IPS-20b (cell line): ENCODE measurements at regions not wholly inside any gene's neighbourhood (a gene's known extent, or its start where the extent isn't known, plus 50 kb on each side); places are given as distances from the start of the nearest gene placed in this dataset.

Source experiments
- H3K27ac ChIP-seq: one replicate; pipeline ENCODE4 v1.5.1; 2013; ENCODE audit warnings: low read length
- H3K27me3 ChIP-seq: 2 replicates; pipeline ENCODE4 v1.6.1; 2013; ENCODE audit warnings: mild to moderate bottlenecking, low read length, inconsistent platforms; ENCODE audit not compliant: insufficient read depth
- H3K36me3 ChIP-seq: 2 replicates; pipeline ENCODE4 v1.6.1; 2013; ENCODE audit warnings: low read depth, mild to moderate bottlenecking, inconsistent platforms, low read length, moderate library complexity; ENCODE audit not compliant: insufficient read depth
- H3K4me1 ChIP-seq: 2 replicates; pipeline ENCODE4 v1.6.1; 2013; ENCODE audit warnings: mild to moderate bottlenecking, control low read depth, inconsistent platforms, low read length, moderate library complexity; ENCODE audit not compliant: insufficient read depth
- H3K4me3 ChIP-seq: 2 replicates; pipeline ENCODE4 v1.5.1; 2013; ENCODE audit warnings: mild to moderate bottlenecking, low read length, inconsistent platforms
- H3K9ac ChIP-seq: 2 replicates; pipeline ENCODE4 v1.6.1; 2013; ENCODE audit warnings: low read depth, mild to moderate bottlenecking, inconsistent platforms, low read length, moderate library complexity
- H3K9me3 ChIP-seq: 2 replicates; pipeline ENCODE4 v1.6.1; 2013; ENCODE audit warnings: mild to moderate bottlenecking, low read depth, low read length, inconsistent platforms; ENCODE audit not compliant: insufficient read depth

DNA sequence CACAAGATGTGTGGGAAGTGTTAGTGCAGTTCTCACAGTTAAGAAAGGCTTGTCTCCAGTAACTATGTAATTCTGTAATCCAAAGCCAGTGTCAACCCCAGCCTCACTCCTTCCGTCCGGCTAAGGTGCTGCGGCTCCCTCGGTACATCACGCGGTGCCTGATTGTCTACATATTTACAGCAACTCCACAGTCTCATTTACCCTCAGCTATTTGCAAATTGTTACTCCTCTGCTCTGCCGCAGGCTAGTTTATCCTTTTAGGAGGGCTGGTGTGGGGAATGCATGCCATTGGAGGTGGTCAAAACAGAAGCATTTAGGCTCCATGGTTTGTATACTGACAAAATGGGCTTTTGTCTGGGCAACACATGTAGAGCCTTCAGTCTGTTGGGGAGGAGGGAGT, 358.3 kb downstream of the METTL15 start:
- H3K9me3 ChIP-seq = no peaks in the 10 kb centered on the region
- no peak overlapping the region for H3K27ac ChIP-seq
- no peak overlapping the region for H3K9ac ChIP-seq
- no peak overlapping the region for H3K4me3 ChIP-seq
- H3K4me1 ChIP-seq = no peaks in the 10 kb centered on the region
- H3K36me3 ChIP-seq = no peaks in the 10 kb centered on the region
- H3K27me3 ChIP-seq = no peaks in the 10 kb centered on the region

DNA sequence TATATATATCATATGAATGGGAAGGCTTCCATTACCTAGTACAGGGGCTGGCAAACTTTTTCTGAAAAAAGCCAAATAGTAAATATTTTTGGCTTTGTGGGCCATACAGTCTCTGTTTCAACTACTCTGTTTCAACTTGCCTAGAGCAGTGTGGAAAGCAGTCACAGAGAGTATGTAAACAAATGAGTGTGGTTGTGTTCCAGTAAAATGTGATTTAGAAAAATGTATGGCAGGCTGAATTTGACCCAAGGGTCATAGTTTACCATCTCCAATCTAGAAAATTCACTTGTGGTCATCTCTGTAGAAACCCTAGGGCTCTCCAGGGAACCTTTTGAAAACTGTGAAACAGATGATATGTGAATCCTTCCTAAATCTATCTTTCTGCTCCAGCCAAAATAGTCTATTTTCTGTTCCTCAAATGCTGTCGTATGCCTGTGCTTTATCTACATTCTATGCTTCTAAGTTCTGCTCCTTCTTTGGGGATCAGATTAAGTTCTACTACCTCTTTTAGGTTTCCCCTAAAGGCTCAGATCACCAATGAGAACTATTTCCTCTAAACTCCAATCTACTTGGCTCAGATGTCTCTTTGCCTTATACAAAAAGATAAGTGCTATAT, 356.2 kb downstream of the METTL15 start:
- no peaks in the 10 kb centered on the region for H3K27me3 ChIP-seq
- H3K9ac ChIP-seq = no peak overlapping the region
- H3K36me3 ChIP-seq = no peaks in the 10 kb centered on the region
- H3K27ac ChIP-seq = no peak overlapping the region
- no peak overlapping the region for H3K4me3 ChIP-seq
- H3K4me1 ChIP-seq = no peaks in the 10 kb centered on the region
- no peaks in the 10 kb centered on the region for H3K9me3 ChIP-seq

DNA sequence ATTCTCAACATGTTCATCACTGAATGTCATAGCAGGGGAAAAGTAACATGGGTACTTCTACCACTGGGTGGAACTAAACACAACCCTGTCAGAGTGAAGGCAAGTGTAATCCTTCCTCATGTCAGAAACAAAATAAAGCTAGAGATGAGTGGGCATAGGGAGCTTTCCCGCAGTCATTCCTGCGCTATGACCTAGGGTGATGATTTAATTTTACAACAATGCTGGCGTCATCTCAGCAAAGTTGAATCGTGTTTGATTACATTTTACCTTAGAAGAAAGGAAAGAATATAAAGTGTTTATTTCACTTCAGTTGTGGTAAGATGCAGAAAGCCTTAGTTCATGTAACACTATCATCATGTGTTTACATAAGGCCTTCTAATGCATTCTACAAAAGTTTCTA, 355.6 kb downstream of the METTL15 start:
- Histone ChIP-seq H3K36me3 (no peaks in the 10 kb centered on the region), H3K4me1 (no peaks in the 10 kb centered on the region), H3K9ac (no peak overlapping the region), H3K4me3 (no peak overlapping the region), H3K9me3 (no peaks in the 10 kb centered on the region), H3K27ac (no peak overlapping the region), H3K27me3 (no peaks in the 10 kb centered on the region)

DNA sequence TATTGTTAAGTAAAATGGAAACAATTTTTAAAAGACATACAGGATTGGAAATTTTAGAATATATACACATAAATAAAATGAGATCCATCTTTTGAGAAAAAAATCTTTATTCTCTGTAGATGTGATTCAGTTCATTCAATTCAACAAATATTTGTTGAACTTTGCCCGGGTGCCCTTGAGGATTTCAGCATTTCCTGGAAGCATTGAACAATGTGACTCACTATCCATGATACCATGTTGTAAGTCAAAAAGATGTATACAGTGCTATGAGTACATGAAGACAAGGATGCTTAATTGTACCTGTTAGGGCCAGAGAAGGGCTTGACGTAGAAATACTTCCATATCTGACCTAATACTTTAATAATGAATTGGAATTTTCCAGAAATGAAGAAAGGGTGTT, 353.7 kb downstream of the METTL15 start:
- no peaks in the 10 kb centered on the region for H3K27me3 ChIP-seq
- H3K36me3 ChIP-seq = no peaks in the 10 kb centered on the region
- no peak overlapping the region for H3K4me3 ChIP-seq
- no peaks in the 10 kb centered on the region for H3K4me1 ChIP-seq
- H3K27ac ChIP-seq = no peak overlapping the region
- no peak overlapping the region for H3K9ac ChIP-seq
- H3K9me3 ChIP-seq = no peaks in the 10 kb centered on the region

DNA sequence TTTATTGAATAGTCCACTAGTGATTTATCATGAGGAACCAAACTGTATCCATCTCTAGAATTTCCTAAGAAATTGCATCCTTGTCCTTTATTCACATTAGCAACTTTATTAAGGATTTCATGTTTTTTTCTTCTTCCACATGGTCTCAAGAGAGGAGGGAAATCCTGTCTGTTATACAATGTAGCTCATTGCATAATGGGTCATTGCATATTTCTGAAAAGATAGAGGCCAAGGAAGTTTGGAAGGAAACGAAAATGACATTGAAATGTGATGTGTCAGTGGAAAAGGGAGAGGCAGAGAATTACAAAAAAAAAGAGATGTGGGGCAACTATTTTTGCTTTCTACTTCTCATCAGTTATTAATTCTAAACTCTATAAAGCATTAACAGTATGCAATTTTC, 353.1 kb downstream of the METTL15 start:
- Histone ChIP-seq H3K27ac (no peak overlapping the region), H3K36me3 (no peaks in the 10 kb centered on the region), H3K27me3 (no peaks in the 10 kb centered on the region), H3K4me3 (no peak overlapping the region), H3K4me1 (no peaks in the 10 kb centered on the region), H3K9me3 (no peaks in the 10 kb centered on the region), H3K9ac (no peak overlapping the region)

DNA sequence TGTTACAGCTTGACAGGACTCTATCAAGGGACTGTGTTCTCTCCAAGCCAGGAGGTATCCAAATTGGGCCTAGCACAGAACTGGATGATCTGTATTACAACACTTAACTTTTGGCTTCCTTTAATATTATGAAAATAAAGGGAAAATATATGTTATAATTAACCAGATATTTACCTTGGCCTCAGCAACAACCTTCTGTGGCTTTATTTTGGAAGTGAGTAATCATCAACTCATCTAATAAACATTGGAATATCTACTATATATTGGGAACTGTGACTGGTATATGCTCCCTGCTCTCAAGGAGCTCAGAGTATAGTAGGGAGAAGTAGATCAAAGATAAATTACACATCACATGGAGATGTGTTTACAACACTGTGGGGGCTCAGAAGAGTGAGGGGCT, 352.2 kb downstream of the METTL15 start:
- Histone ChIP-seq H3K36me3 (no peaks in the 10 kb centered on the region), H3K9ac (no peak overlapping the region), H3K27me3 (no peaks in the 10 kb centered on the region), H3K27ac (no peak overlapping the region), H3K4me1 (no peaks in the 10 kb centered on the region), H3K4me3 (no peak overlapping the region), H3K9me3 (no peaks in the 10 kb centered on the region)

DNA sequence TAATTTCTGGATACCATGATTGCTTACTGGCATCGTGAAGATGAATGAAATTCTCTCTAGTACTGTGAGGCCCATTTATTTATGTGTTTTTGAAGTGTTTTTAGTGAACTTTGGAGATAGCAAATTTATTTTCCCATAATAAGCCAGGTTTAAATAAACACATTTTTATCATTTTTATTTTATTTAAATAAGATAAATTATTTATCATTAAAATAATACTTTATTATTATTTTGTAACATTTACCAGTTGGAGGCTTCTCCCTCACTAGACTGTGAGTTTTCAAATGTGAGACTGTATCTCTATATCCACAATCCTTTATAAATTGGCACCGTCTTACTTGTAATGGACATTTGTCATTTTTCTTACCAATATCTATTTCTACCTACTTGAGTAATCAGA, 351.7 kb downstream of the METTL15 start:
- Histone ChIP-seq H3K27ac (no peak overlapping the region), H3K9me3 (no peaks in the 10 kb centered on the region), H3K4me3 (no peak overlapping the region), H3K36me3 (no peaks in the 10 kb centered on the region), H3K4me1 (no peaks in the 10 kb centered on the region), H3K9ac (no peak overlapping the region), H3K27me3 (no peaks in the 10 kb centered on the region)

DNA sequence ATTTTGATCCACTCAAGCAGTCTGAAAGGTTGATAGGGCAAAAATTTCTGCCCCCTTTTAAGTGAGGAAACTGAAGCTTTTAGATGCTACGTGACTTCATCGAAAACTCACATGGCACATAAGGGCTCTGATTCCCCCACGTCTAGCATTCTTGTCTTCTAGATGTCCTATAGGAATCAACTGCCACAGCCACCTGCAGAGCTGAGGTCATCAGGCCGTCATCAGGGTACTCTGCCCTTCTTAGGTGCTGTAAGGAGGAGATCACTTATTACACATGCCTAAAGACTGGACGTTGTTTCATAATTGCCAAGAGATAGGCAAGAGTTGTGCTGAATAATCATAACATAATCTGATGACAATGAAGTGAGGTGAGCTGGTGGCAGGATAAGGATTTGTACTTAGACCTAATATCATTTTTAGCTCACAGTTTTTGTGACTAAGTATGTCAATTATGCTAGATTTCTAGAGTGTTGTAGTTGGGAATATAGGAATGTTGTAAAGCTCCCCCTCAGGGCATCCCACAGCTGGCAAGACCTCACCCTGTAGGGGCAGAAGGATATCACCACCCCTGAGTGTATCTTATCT, 349.4 kb downstream of the METTL15 start:
- H3K36me3 ChIP-seq = no peaks in the 10 kb centered on the region
- H3K4me3 ChIP-seq = no peak overlapping the region
- no peak overlapping the region for H3K9ac ChIP-seq
- no peaks in the 10 kb centered on the region for H3K4me1 ChIP-seq
- no peaks in the 10 kb centered on the region for H3K27me3 ChIP-seq
- H3K9me3 ChIP-seq = no peaks in the 10 kb centered on the region
- H3K27ac ChIP-seq = no peak overlapping the region

DNA sequence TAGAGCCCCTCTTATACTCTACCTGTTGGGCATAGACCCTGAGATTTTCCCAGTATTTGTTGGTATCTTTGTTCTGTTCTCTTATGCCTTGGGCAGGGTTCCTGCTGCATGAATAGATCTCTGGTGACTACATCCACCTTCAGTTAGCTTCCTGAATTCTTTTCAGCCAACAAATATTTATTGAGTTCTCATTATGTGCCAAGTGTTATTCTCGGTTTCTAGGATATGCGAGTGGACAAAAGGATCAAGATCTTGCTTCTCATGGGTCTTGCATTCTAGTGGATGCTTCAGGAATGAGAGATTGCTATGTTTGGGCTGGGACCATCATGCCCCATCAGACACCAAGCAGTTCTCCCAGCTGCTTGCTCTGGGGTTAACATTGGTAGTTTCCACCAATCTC, 340.0 kb downstream of the METTL15 start:
- no peaks in the 10 kb centered on the region for H3K9me3 ChIP-seq
- H3K27ac ChIP-seq = no peak overlapping the region
- H3K9ac ChIP-seq = no peak overlapping the region
- no peaks in the 10 kb centered on the region for H3K4me1 ChIP-seq
- no peak overlapping the region for H3K4me3 ChIP-seq
- no peaks in the 10 kb centered on the region for H3K36me3 ChIP-seq
- no peaks in the 10 kb centered on the region for H3K27me3 ChIP-seq

DNA sequence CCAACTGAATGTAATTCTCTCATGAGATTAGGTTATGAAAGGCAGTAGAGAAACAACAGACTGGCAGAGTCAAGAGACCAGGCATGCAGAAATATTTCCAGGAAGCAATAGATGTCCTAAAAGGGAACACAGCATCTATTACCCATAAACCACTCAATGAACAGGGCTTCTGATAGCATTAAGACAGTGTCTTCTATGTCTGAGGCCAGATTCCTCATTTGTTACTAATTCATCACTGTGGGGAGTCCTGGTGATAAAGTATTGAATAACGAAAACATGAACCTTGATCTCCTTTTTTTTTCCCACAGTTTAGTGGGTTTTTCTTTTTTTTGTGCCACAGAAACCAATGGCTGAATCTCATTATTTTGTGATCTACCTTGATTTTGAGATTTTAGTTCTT, 339.0 kb downstream of the METTL15 start:
- no peak overlapping the region for H3K27ac ChIP-seq
- H3K4me3 ChIP-seq = no peak overlapping the region
- H3K4me1 ChIP-seq = no peaks in the 10 kb centered on the region
- no peaks in the 10 kb centered on the region for H3K36me3 ChIP-seq
- no peaks in the 10 kb centered on the region for H3K9me3 ChIP-seq
- no peaks in the 10 kb centered on the region for H3K27me3 ChIP-seq
- H3K9ac ChIP-seq = no peak overlapping the region

DNA sequence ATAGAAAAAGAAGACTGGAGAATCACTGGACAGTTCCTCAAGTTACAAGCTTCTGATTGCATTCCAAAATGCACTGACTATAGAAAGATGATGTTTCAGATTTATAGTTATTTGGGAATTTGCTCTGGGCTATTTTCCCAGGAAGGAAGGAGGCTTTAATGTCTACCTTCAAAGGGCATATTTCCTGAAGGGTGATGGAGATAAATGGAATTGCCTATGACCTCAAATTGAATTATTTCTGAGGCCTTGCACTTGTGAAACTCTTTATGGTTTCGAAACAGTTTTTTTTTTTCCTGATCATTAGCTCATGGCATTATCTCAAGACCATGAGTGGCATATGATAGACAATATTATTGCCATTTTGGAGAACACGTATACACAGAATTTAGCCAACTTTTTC, 333.9 kb downstream of the METTL15 start:
- no peaks in the 10 kb centered on the region for H3K27me3 ChIP-seq
- H3K27ac ChIP-seq = no peak overlapping the region
- H3K9ac ChIP-seq = no peak overlapping the region
- H3K36me3 ChIP-seq = no peaks in the 10 kb centered on the region
- no peaks in the 10 kb centered on the region for H3K4me1 ChIP-seq
- H3K4me3 ChIP-seq = no peak overlapping the region
- H3K9me3 ChIP-seq = no peaks in the 10 kb centered on the region

DNA sequence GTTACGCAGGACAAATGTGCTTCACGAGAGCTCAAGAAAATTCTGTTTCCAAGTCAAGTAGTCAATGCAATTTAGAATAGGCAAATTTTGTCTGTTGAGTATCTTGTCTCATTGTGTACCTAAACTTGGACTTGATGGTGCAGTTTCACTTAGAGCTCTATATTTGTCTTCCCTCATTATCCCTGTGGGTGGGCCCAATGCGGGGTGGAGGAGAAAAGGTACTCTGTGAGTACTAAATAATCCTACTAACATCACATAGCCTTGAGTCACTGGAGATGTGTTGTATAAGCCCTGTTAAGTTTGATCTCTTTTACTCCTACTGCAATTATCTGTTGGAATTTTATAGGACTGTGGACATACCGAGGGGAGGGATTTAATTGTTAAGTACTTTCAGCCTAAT, 331.2 kb downstream of the METTL15 start:
- H3K27ac ChIP-seq = no peak overlapping the region
- no peaks in the 10 kb centered on the region for H3K9me3 ChIP-seq
- H3K4me3 ChIP-seq = no peak overlapping the region
- H3K9ac ChIP-seq = no peak overlapping the region
- H3K27me3 ChIP-seq = no peaks in the 10 kb centered on the region
- no peaks in the 10 kb centered on the region for H3K4me1 ChIP-seq
- H3K36me3 ChIP-seq = no peaks in the 10 kb centered on the region
